SHP77 treated with DMSO at 0.1 percent for 48 hours (cell line): ENCODE measurements at regions not wholly inside any gene's neighbourhood (a gene's known extent, or its start where the extent isn't known, plus 50 kb on each side); places are given as distances from the start of the nearest gene placed in this dataset.
"Not testable (repeated sequence)": the region's sequence is repeated elsewhere in the genome, so short reads cannot be mapped to it uniquely, and the experiment has no call there.

ENCODE experiments used
- DNase-seq: peaks from one replicate; lab custom pipeline; 2025; lab: John Stamatoyannopoulos, UW

- no peak for DNase-seq
Measured at GRCh38 chr4:132094017-132094416, 1055.1 kb upstream of the PCDH10 start.

DNA sequence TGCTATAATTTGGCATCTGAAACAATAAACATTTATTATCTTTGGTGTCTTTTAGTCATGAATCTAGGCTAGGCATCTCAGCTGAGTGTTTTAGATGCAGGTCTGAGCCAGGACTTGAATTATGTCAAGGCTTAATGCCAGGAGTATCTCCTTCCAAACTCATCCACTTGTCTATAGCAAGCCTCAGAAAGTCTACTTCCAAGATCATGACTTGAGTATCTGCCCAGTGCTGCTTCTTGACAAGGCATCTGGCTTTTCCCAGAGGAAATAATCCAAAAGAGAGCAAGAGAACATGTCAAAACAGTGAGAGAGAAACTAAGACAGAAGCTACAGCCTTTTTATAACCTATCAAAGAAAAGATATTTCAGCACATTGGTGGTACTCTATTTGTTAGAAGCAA is 1052.1 kb upstream of the PCDH10 start:
- no peak for DNase-seq

DNA sequence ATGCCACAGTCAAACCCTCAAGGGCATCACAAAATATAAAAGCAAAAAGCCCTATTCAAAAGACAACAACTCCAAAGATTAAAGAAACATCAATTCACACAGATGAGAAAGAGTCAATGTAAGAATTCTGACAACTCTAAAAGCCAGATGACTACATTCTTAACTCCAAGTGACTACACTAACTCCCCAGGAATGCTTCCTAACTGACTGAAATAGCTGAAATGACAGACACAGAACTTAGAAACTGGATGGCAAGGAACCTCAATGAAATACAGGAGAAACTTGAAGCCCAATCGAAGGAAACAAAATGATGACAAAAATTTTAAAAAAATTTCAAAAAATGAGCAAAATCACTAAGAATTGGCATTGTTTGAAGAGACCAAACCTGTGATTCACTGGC is 1047.6 kb upstream of the PCDH10 start:
- no peak for DNase-seq

- no peak for DNase-seq
Measured at GRCh38 chr4:132108784-132109183, 1040.3 kb upstream of the PCDH10 start.

- no peak for DNase-seq
Measured at GRCh38 chr4:132114885-132115284, 1034.2 kb upstream of the PCDH10 start.

- DNase-seq: not testable (repeated sequence)
Measured at GRCh38 chr4:132122741-132123140, 1026.4 kb upstream of the PCDH10 start.

- no peak for DNase-seq
Measured at GRCh38 chr4:132123870-132124623, 1025.0 kb upstream of the PCDH10 start.

GRCh38 chr4:132124624-132124974 is 1024.5 kb upstream of the PCDH10 start:
- no peak for DNase-seq

DNA sequence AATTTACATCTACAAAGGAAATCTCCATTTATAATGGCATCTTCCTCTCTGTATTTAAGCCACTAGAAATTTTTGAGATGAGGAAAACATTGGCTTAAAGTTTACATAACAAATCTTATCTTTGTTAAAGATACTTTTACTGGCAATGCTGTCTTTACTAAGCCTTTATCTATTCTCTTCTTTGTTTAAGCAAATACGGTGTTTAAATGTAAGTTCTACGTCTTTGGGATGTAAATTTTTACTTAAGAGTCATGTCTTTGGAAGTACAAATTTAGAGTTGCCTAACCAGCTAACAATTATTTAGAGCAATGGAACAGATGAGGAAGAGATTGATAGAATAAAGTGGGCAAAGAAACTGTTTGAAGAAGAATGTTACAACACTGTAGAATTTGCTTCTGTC is 1024.0 kb upstream of the PCDH10 start:
- no peak for DNase-seq

DNA sequence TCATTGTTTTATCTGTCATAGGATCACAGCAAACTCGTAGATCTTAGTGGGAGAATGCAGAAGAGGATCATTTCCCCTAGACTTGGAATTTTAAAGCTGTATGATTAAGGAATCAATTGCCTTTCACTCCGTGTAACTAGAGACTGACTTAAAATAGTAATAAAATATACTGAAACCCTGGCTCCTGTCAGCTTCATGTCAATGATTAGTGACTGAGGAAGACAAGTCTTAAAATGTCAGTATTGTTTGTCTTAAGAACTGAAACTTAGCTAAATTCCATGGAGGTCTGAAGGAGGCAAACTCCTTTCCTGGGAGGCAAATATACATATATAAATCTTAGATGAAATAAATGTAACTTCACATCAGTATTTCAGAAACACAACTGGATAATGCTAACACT is 1016.7 kb upstream of the PCDH10 start:
- DNase-seq: no peak

DNA sequence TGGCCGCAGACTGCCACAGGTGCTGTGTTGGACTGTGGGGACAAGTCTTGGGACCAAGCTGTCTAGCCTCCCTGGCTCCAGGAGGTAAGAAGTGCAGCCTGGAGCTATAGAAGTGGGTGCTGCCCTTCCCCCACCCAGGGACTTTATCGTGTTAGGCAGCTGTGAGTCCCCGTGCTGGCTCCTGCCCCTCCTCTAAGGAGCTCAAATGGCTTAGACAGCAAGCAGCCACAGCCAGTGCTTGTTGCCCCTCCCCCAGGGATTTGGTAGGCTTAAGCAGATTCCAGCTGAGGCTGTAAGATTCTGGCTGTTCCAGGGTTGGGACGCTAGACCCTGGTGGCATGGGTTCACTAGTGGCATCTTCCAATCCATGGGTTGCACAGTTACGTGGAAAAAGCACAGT is 979.4 kb upstream of the PCDH10 start:
- no peak for DNase-seq

DNA sequence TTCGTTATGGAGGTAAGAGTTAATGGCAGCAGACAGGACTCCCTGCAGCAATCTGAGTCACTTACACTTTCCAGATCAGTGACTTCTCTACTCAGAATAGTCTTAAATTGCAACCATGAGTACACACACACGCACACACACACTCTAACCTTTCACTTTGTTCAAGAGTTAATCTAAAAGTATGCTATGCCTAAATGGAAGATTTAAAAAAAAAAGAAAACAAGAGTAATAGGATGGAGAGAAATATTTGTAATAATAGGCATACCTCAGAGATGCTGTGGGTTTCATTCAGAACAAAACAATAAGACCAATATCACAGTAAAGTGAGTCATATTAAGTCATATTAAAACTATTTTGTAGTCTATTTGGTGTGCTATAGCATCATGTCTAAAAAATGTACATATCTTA is 969.1 kb upstream of the PCDH10 start:
- no peak for DNase-seq

DNA sequence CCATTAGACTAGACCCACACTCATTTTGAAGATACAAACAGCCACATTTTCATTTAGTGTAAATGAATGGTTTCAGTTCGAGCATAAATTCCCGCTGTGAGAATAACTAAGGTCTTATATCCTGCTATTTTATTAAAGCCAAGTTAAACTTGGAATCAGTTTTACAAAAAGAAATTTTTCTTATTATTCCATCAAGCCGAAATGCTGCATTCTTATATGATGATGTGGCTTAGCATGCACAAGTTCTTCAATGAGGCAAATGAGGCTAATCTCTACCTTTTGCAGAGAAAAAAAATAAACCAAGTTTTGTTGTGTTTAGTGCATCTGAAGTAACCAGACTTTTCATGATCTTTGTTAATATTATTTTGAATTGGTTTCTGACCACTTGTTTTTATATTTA is 953.9 kb upstream of the PCDH10 start:
- no peak for DNase-seq

DNA sequence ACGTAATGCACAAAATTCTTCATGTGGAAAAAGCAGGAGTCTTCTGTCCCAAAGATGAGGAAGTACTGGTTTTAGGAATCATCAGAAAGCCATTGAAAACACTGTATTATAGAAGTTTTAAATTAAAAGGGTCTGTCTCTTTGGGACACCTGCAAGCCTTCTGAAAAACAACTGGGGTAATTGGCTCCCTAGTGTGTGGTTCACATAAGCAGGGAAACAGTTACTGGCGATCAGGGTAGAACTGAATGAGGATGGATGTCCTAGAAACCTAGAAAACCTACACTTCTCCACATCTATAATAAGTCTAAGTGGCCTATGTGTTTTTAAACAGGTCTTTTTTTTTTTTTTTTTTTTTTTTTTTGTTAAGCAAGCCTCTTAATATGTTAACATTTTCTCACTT is 945.5 kb upstream of the PCDH10 start:
- DNase-seq: no peak

DNA sequence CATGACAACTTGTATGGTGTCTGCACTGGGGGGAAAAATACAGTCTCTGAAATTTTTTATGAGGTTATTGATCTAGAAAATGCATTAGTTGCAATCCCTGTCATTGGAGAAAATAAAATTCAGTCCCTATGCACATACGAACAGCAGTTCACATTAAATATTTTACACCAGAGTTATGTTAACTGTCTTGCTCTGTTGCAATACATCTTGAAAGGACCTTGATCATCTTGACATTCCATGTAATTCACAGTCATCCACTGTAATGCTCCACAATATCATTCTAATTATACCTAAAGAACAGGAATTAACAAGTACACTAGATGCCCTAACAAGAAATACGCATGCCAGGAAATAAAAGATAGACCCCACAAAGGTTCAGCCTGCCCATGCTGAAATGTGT is 934.6 kb upstream of the PCDH10 start:
- no peak for DNase-seq

DNA sequence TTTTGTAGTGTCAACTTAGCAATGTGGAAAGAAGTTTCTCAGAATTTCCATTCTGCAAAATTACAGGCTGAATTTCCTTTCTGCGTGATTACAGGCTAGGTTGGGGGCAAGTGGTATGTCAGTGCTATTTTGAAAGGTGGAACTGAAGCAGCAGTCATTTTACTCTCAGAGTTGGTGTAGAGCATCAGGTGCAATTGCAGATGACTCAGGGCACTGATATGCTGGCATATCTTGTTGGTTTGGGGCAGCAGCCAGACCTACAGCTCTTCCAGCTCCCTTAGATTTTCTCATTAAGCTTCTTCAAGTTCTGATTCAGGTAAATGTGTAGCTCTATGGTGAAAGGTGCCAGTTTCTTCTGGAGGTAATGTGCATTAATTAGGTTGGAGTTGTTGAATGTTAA is 930.7 kb upstream of the PCDH10 start:
- no peak for DNase-seq

- no peak for DNase-seq
Measured at GRCh38 chr4:132227151-132227856, 921.8 kb upstream of the PCDH10 start.

- DNase-seq: not testable (repeated sequence)
Measured at GRCh38 chr4:132227857-132228165, 921.3 kb upstream of the PCDH10 start.

- no peak for DNase-seq
Measured at GRCh38 chr4:132228676-132229075, 920.4 kb upstream of the PCDH10 start.

- DNase-seq: no peak
Measured at GRCh38 chr4:132230025-132230424, 919.1 kb upstream of the PCDH10 start.

DNA sequence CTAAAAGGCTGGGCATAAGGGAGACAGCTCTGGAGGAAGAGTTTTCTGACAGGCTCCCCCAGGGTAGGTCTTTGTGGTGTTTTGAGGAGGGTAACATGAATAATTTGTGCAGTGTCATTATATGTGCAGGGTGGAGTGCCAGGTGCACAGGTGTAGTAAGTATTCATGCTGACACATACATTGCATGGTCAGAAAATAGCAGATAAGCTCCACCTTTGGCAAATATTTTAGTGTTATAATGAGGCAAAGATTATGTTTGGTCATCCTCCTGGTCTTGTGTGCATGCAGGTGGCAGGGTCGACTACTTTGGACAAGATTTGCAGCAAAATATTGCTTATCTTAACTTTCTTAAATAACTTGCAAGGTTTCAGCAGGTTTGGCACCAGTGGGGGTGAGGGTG is 910.4 kb upstream of the PCDH10 start:
- no peak for DNase-seq

- DNase-seq: no peak
Measured at GRCh38 chr4:132240081-132240480, 909.0 kb upstream of the PCDH10 start.

- DNase-seq: no peak
Measured at GRCh38 chr4:132245319-132245718, 903.8 kb upstream of the PCDH10 start.

DNA sequence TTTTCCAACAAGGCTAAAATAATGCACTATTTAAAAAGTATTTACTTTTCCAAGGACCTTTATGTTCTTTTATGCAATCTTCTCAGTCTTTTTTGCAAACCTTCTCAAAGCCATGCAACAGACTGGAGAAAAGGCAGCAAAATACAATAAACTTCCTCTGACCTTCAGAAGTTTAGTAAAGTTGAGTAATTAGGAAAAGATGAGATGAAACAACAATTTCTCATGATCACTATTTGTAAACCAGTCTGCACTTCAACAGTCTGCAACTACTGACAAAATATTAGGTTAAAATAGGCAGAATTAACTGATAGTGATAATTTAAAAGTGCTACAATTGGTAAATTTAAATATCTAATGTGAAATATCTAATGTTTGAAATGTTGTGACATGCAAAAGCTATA is 884.9 kb upstream of the PCDH10 start:
- no peak for DNase-seq
